H9 (cell line): ENCODE measurements at regions not wholly inside any gene's neighbourhood (a gene's known extent, or its start where the extent isn't known, plus 50 kb on each side); places are given as distances from the start of the nearest gene placed in this dataset.

Experiments
- DNase-seq: peaks from one replicate; pipeline ENCODE4 v3.0.0-alpha.2; 2017
- H2AFZ ChIP-seq: one replicate; pipeline ENCODE4 v1.6.1; 2013; ENCODE audit warnings: mild to moderate bottlenecking, low read length, control low read depth, moderate library complexity
- H2AK5ac ChIP-seq: 2 replicates; pipeline ENCODE4 v1.6.1; 2013; ENCODE audit warnings: low read length, control low read depth, mixed read lengths; ENCODE audit not compliant: insufficient read length
- H2BK120ac ChIP-seq: one replicate; pipeline ENCODE4 v1.6.1; 2013; ENCODE audit warnings: low read depth, mild to moderate bottlenecking, low read length, control low read depth, inconsistent platforms; ENCODE audit not compliant: poor library complexity, severe bottlenecking
- H2BK12ac ChIP-seq: 2 replicates; pipeline ENCODE4 v1.6.1; 2013; ENCODE audit warnings: low read length, control low read depth, mixed read lengths, low read depth; ENCODE audit not compliant: insufficient read length
- H2BK15ac ChIP-seq: 2 replicates; pipeline ENCODE4 v1.6.1; 2013; ENCODE audit warnings: low read depth, low read length, control low read depth
- H2BK20ac ChIP-seq: one replicate; pipeline ENCODE4 v1.6.1; 2013; ENCODE audit warnings: low read depth, mild to moderate bottlenecking, low read length, control low read depth, inconsistent platforms; ENCODE audit not compliant: poor library complexity, severe bottlenecking
- H2BK5ac ChIP-seq: 2 replicates; pipeline ENCODE4 v1.6.1; 2013; ENCODE audit warnings: low read length, control low read depth, mixed read lengths; ENCODE audit not compliant: insufficient read length
- H3K14ac ChIP-seq: 2 replicates; pipeline ENCODE4 v1.6.1; 2013; ENCODE audit warnings: low read length, control low read depth; ENCODE audit not compliant: insufficient read depth
- H3K18ac ChIP-seq: 2 replicates; pipeline ENCODE4 v1.6.1; 2013; ENCODE audit warnings: low read depth, mild to moderate bottlenecking, mixed read lengths, low read length, control low read depth; ENCODE audit not compliant: insufficient read length
- H3K23ac ChIP-seq: 2 replicates; pipeline ENCODE4 v1.6.1; 2013; ENCODE audit warnings: low read length, control low read depth, mixed read lengths, low read depth; ENCODE audit not compliant: insufficient read length
- H3K23me2 ChIP-seq: 2 replicates; pipeline ENCODE4 v1.6.1; 2013; ENCODE audit warnings: low read depth, mild to moderate bottlenecking, mixed read lengths, low read length, control low read depth; ENCODE audit not compliant: insufficient read length, poor library complexity, severe bottlenecking
- H3K27ac ChIP-seq: 2 replicates; pipeline ENCODE4 v1.5.1; 2013; ENCODE audit warnings: low read length, control low read depth, mixed read lengths, low read depth; ENCODE audit not compliant: insufficient read length
- H3K27me3 ChIP-seq: 2 replicates; pipeline ENCODE4 v1.6.1; 2013; ENCODE audit warnings: low read length, control low read depth, inconsistent platforms; ENCODE audit not compliant: insufficient read depth
- H3K4ac ChIP-seq: 2 replicates; pipeline ENCODE4 v1.6.1; 2013; ENCODE audit warnings: low read depth, mild to moderate bottlenecking, control low read depth, inconsistent platforms, low read length, moderate library complexity
- H3K4me1 ChIP-seq: 2 replicates; pipeline ENCODE4 v1.6.1; 2013; ENCODE audit warnings: low read length, control low read depth, inconsistent platforms; ENCODE audit not compliant: insufficient read depth
- H3K4me2 ChIP-seq: 2 replicates; pipeline ENCODE4 v1.6.1; 2013; ENCODE audit warnings: low read length, control low read depth, mixed read lengths; ENCODE audit not compliant: insufficient read length, insufficient read depth
- H3K56ac ChIP-seq: 2 replicates; pipeline ENCODE4 v1.6.1; 2013; ENCODE audit warnings: low read depth, mild to moderate bottlenecking, mixed read lengths, low read length, control low read depth; ENCODE audit not compliant: insufficient read length
- H3K79me1 ChIP-seq: 2 replicates; pipeline ENCODE4 v1.6.1; 2013; ENCODE audit warnings: low read depth, mild to moderate bottlenecking, moderate library complexity, low read length, control low read depth, inconsistent platforms; ENCODE audit not compliant: insufficient read depth, poor library complexity, severe bottlenecking
- H3K79me2 ChIP-seq: 2 replicates; pipeline ENCODE4 v1.6.1; 2013; ENCODE audit warnings: low read length, control low read depth, inconsistent platforms; ENCODE audit not compliant: insufficient read depth
- H3K9ac ChIP-seq: 2 replicates; pipeline ENCODE4 v1.6.1; 2013; ENCODE audit warnings: low read length, control low read depth, mixed read lengths; ENCODE audit not compliant: insufficient read length; ENCODE audit errors: extremely low read depth
- H3K9me3 ChIP-seq: one replicate; pipeline ENCODE4 v1.6.1; 2013; ENCODE audit warnings: low read depth, low read length, inconsistent platforms; ENCODE audit not compliant: control insufficient read depth
- H3T11ph ChIP-seq: one replicate; pipeline ENCODE4 v1.6.1; 2013; ENCODE audit warnings: mild to moderate bottlenecking, low read length, control low read depth, inconsistent platforms
- H4K20me1 ChIP-seq: one replicate; pipeline ENCODE4 v1.6.1; 2013; ENCODE audit not compliant: control insufficient read depth, insufficient read length, insufficient read depth
- H4K5ac ChIP-seq: 2 replicates; pipeline ENCODE4 v1.6.1; 2013; ENCODE audit warnings: low read depth, mild to moderate bottlenecking, mixed read lengths, low read length, control low read depth; ENCODE audit not compliant: insufficient read length
- H4K8ac ChIP-seq: replicated peaks from 2 replicates; pipeline ENCODE4 v1.6.1; 2013; ENCODE audit warnings: low read length, control low read depth, mixed read lengths, low read depth; ENCODE audit not compliant: insufficient read length
- H4K91ac ChIP-seq: 2 replicates; pipeline ENCODE4 v1.6.1; 2013; ENCODE audit warnings: low read depth, mild to moderate bottlenecking, moderate library complexity, mixed read lengths, low read length, control low read depth; ENCODE audit not compliant: insufficient read length
- H3K27ac Mint-ChIP-seq, 3 experiments: 2 replicates in 2 of 3; 3 replicates in 1 of 3; pipeline ENCODE4 v1.8.0; 2020 to 2021; ENCODE audit warnings: mixed read lengths in 3 of 3, mild to moderate bottlenecking in 1 of 3, moderate library complexity in 1 of 3
- H3K27me3 Mint-ChIP-seq: 2 replicates; pipeline ENCODE4 v1.8.0; 2021; ENCODE audit warnings: low read depth, mild to moderate bottlenecking, moderate library complexity, mixed read lengths
- H3K36me3 Mint-ChIP-seq, 3 experiments: 2 replicates in 2 of 3; 3 replicates in 1 of 3; pipeline ENCODE4 v1.8.0; 2020 to 2021; ENCODE audit warnings: low read depth in 3 of 3, mixed read lengths in 3 of 3; ENCODE audit not compliant: insufficient read depth in 1 of 3
- H3K4me1 Mint-ChIP-seq, 2 experiments: 2 replicates each; pipeline ENCODE4 v1.8.0; 2020; ENCODE audit warnings: mixed read lengths in 2 of 2
- H3K4me3 Mint-ChIP-seq, 2 experiments: 2 replicates in 1 of 2; 3 replicates in 1 of 2; pipeline ENCODE4 v1.8.0; 2020 to 2021; ENCODE audit warnings: mild to moderate bottlenecking in 2 of 2, mixed read lengths in 2 of 2, moderate library complexity in 1 of 2
- H3K9me3 Mint-ChIP-seq, 2 experiments: 2 replicates in 1 of 2; 3 replicates in 1 of 2; pipeline ENCODE4 v1.8.0; 2020; ENCODE audit warnings: mild to moderate bottlenecking in 2 of 2, mixed read lengths in 2 of 2, moderate library complexity in 1 of 2
- CTCF ChIP-seq: fragments of 200-600 bp; sonication (generic); conservative IDR thresholded peaks from 3 replicates; pipeline ENCODE4 v1.8.0; 2021; ENCODE audit warnings: antibody characterized with exemption, mild to moderate bottlenecking
- WGBS: extraction: QIAGEN DNeasy Blood & Tissue Kit; methylation state at CpG from one replicate; pipeline ENCODE4 v1.1.7; 2013; ENCODE audit warnings: missing lambda C conversion rate, low lambda C conversion rate, mixed read lengths; ENCODE audit not compliant: insufficient read length; ENCODE audit errors: extremely low coverage; 5-methylcytosine and 5-hydroxymethylcytosine counted together

DNA sequence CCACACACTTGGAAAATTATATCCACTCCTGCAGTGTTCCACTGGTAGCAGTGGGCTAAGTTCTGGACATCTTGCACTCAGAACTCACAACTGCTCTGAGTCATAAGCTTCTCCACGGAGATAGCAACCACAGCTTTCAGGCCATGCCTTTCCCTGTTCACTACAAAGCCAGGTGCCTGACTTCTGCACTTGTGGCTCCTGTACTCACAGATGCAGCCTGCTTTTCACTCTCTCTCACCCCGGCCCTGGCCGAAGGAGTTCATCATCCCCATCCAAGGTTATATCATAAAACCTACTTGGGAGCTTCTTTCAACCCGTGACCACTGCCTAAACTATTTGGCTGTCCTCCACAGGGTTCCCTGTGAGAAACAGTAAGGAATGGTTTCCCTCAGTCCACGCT, 999.4 kb downstream of the GLUD2 start:
- Histone ChIP-seq H3K27ac (no peak overlapping the region), H2AFZ (no peak overlapping the region), H3K14ac (no peak overlapping the region), H2BK15ac (no peak overlapping the region), H2BK20ac (no peak overlapping the region), H3K9me3 (no peaks in the 10 kb centered on the region), H2BK120ac (no peak overlapping the region), H4K8ac (no peak overlapping the region), H3K27me3 (no peaks in the 10 kb centered on the region), H3K18ac (no peak overlapping the region), H2AK5ac (no peak overlapping the region), H4K20me1 (no peaks in the 10 kb centered on the region), H3K79me2 (no peaks in the 10 kb centered on the region), H3K79me1 (no peaks in the 10 kb centered on the region), H3K9ac (no peak overlapping the region), H4K91ac (no peak overlapping the region), H3K4me2 (no peak overlapping the region), H3K4ac (no peak overlapping the region), H4K5ac (no peak overlapping the region), H3K4me1 (no peaks in the 10 kb centered on the region), H2BK5ac (no peak overlapping the region), H3K23ac (no peak overlapping the region), H3K23me2 (no peaks in the 10 kb centered on the region), H3T11ph (no peak overlapping the region), H3K56ac (no peak overlapping the region), H2BK12ac (no peak overlapping the region)
- Mint-ChIP-seq H3K27me3 (no peaks in the 10 kb centered on the region), H3K4me1 (0 out of 4 replicates have a peak, but pooled peaks cover 4 to 7% of the 10 kb centered on the region in 2 experiments), H3K4me3 (no peak overlapping the region), H3K36me3 (peaks cover 6 to 10% (median 10%) of the 10 kb centered on the region in 3 experiments), H3K27ac (no peak overlapping the region), H3K9me3 (peaks cover 20 to 62% of the 10 kb centered on the region in 2 experiments; a peak in 4 of 5 replicates)
- DNase-seq = no peak
- no peak for TF ChIP-seq CTCF
- no CpG with 5 or more reads among the region's 5 CpGs for whole genome bisulfite sequencing
